ENCODE measurements at regions not wholly inside any gene's neighbourhood (a gene's known extent, or its start where the extent isn't known, plus 50 kb on each side); places are given as distances from the start of the nearest gene placed in this dataset.

DNA sequence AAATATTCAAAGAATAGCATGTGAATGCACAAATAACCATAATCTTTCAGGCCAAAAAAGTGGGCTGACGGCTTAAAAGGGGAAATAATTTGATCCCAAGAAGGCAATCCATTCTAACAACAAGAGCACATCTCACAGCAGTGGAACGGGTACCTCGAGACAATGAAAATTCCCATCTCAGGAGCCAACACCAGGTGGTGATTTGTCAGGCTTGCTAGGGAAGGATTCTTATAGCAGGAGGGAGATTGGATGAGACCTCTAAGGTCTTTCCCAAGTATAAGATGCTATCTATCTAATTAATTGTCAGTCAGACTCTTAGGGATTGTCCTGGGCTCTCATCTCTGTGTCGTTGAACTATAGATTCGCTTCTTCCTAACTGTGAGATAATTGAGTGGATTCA is 284.0 kb downstream of the ETS1 start:
- FAIRE-seq = no peak
- TF ChIP-seq, protein P1, sequence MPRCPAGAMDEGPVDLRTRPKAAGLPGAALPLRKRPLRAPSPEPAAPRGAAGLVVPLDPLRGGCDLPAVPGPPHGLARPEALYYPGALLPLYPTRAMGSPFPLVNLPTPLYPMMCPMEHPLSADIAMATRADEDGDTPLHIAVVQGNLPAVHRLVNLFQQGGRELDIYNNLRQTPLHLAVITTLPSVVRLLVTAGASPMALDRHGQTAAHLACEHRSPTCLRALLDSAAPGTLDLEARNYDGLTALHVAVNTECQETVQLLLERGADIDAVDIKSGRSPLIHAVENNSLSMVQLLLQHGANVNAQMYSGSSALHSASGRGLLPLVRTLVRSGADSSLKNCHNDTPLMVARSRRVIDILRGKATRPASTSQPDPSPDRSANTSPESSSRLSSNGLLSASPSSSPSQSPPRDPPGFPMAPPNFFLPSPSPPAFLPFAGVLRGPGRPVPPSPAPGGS (IDR thresholded peaks at IDR 0.05) = no peak
- TF ChIP-seq RNF2 (IDR thresholded peaks at IDR 0.05; ENCODE audit: borderline replicate concordance, low read depth) = no peak
- TF ChIP-seq POLR2A (IDR thresholded peaks at IDR 0.05; ENCODE audit: low read length) = no peak
- TF ChIP-seq SMC3 (IDR thresholded peaks at IDR 0.05) = no peak
- TF ChIP-seq NR3C1 (IDR thresholded peaks at IDR 0.05) = no peak
- TF ChIP-seq, protein P2, sequence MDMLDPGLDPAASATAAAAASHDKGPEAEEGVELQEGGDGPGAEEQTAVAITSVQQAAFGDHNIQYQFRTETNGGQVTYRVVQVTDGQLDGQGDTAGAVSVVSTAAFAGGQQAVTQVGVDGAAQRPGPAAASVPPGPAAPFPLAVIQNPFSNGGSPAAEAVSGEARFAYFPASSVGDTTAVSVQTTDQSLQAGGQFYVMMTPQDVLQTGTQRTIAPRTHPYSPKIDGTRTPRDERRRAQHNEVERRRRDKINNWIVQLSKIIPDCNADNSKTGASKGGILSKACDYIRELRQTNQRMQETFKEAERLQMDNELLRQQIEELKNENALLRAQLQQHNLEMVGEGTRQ (IDR thresholded peaks at IDR 0.05) = no peak
- no peak for TF ChIP-seq NFE2L2 (conservative IDR thresholded peaks at IDR 0.05; ENCODE audit: low read length)
- TF ChIP-seq KDM1A (IDR thresholded peaks at IDR 0.05; ENCODE audit: low read depth) = no peak
- TF ChIP-seq POLR2AphosphoS2 (conservative IDR thresholded peaks at IDR 0.05; ENCODE audit: low read length) = no peak
- TF ChIP-seq FOSL2 (IDR thresholded peaks at IDR 0.05) = no peak
- TF ChIP-seq FOSL2 (CRISPR knock-in tag; IDR thresholded peaks at IDR 0.05) = no peak
- TF ChIP-seq FOSB (CRISPR knock-in tag; IDR thresholded peaks at IDR 0.05) = no peak
- TF ChIP-seq MAFK (IDR thresholded peaks at IDR 0.05; ENCODE audit: partially characterized antibody) = no peak
- TF ChIP-seq RARB (CRISPR knock-in tag; IDR thresholded peaks at IDR 0.05) = no peak
- TF ChIP-seq ZSCAN20 (CRISPR knock-in tag; IDR thresholded peaks at IDR 0.05) = no peak
- TF ChIP-seq, protein P3, sequence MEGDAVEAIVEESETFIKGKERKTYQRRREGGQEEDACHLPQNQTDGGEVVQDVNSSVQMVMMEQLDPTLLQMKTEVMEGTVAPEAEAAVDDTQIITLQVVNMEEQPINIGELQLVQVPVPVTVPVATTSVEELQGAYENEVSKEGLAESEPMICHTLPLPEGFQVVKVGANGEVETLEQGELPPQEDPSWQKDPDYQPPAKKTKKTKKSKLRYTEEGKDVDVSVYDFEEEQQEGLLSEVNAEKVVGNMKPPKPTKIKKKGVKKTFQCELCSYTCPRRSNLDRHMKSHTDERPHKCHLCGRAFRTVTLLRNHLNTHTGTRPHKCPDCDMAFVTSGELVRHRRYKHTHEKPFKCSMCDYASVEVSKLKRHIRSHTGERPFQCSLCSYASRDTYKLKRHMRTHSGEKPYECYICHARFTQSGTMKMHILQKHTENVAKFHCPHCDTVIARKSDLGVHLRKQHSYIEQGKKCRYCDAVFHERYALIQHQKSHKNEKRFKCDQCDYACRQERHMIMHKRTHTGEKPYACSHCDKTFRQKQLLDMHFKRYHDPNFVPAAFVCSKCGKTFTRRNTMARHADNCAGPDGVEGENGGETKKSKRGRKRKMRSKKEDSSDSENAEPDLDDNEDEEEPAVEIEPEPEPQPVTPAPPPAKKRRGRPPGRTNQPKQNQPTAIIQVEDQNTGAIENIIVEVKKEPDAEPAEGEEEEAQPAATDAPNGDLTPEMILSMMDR (IDR thresholded peaks at IDR 0.05) = no peak
- no peak for TF ChIP-seq JUN (IDR thresholded peaks at IDR 0.05)
- Histone ChIP-seq H3K4me3 (no peak overlapping the region), H3K4me2 (no peak overlapping the region), H3K4me1 (no peaks in the 10 kb centered on the region), H3K9me3 (no peaks in the 10 kb centered on the region), H3K27ac (no peak overlapping the region)
- WGBS (ENCODE audit: missing lambda C conversion rate) = 87% methylated on average over 5 of the region's 5 CpGs
- no peak for ATAC-seq
- no peak for DNase-seq (ENCODE audit: low read depth in 1 of 2, low spot score in 1 of 2)
- POLR2A ChIA-PET = interaction anchor here (0.5 kb wide), 1 partner anchor 411 kb away, joined by 5 read pairs; no protein-coding TSS in a partner anchor
- CTCF ChIA-PET = interaction anchor here (1.1 kb wide), 1 partner anchor 13 kb away, joined by 4 read pairs; no protein-coding TSS in a partner anchor

DNA sequence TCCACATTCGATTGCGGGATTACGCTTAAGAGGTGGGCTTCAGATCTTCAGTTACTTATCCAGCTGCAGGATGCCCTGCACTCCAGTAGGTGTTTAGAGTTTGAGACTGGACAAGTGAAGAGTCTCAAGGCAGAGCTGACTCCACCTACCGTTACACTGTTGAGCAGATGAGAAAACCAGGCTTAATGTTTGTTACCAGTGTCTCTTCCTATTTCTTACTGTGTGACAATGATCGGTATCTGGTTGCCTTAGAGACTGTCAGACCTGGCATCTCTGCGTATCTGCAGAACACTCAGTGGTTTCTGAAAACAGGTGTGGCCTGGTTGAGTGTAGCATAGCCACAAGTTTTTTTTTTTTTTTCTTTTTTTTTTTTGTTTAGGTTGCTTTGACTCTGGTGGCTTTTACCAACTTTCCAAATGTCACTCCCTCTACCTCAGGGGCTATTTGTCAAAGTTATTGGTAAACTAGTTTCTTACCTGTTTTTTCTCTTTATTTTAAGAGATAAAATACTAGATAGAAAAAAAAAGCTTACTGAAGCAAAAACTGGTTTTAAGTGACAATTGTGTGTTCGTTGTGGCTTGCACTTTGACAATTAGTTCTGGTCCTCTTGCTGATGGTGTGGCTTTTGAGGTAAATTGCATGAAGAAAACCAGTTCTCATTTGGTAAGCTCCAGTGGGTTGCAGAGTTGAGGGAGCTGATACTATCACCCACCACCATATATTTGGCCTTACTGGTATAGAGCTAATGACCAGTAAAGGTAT is 284.8 kb downstream of the ETS1 start:
- no peak for ATAC-seq
- Histone ChIP-seq H3K4me2 (no peak overlapping the region), H3K9me3 (no peaks in the 10 kb centered on the region), H3K27ac (no peak overlapping the region), H3K4me3 (no peak overlapping the region), H3K4me1 (no peaks in the 10 kb centered on the region)
- 74% methylated on average over 7 of the region's 7 CpGs for WGBS (ENCODE audit: missing lambda C conversion rate)
- FAIRE-seq = no peak
- CTCF ChIA-PET = interaction anchor here (0.6 to 1.2 kb wide), 3 partner anchors 12 to 116 kb away, joined by 3 to 4 read pairs (median 3); no protein-coding TSS in a partner anchor
- POLR2A ChIA-PET = no interaction called here
- no peak for DNase-seq (ENCODE audit: low read depth in 1 of 2, low spot score in 1 of 2)
- TF ChIP-seq, protein P2 (IDR thresholded peaks at IDR 0.05) = no peak
- TF ChIP-seq, protein P4, sequence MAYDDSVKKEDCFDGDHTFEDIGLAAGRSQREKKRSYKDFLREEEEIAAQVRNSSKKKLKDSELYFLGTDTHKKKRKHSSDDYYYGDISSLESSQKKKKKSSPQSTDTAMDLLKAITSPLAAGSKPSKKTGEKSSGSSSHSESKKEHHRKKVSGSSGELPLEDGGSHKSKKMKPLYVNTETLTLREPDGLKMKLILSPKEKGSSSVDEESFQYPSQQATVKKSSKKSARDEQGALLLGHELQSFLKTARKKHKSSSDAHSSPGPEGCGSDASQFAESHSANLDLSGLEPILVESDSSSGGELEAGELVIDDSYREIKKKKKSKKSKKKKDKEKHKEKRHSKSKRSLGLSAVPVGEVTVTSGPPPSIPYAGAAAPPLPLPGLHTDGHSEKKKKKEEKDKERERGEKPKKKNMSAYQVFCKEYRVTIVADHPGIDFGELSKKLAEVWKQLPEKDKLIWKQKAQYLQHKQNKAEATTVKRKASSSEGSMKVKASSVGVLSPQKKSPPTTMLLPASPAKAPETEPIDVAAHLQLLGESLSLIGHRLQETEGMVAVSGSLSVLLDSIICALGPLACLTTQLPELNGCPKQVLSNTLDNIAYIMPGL (CRISPR knock-in tag; IDR thresholded peaks at IDR 0.05; ENCODE audit: borderline replicate concordance) = no peak
- TF ChIP-seq, protein P5, sequence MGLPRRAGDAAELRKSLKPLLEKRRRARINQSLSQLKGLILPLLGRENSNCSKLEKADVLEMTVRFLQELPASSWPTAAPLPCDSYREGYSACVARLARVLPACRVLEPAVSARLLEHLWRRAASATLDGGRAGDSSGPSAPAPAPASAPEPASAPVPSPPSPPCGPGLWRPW (IDR thresholded peaks at IDR 0.05) = no peak
- TF ChIP-seq NFE2L2 (conservative IDR thresholded peaks at IDR 0.05; ENCODE audit: low read length) (no peak), HOXB13 (CRISPR knock-in tag; IDR thresholded peaks at IDR 0.05; ENCODE audit: low read depth) (no peak), JUNB (IDR thresholded peaks at IDR 0.05) (no peak), ZFP36 (IDR thresholded peaks at IDR 0.05; ENCODE audit: borderline replicate concordance, partially characterized antibody) (no peak), RARB (CRISPR knock-in tag; IDR thresholded peaks at IDR 0.05) (no peak), FOXS1 (CRISPR knock-in tag; IDR thresholded peaks at IDR 0.05) (no peak), NPAS2 (CRISPR knock-in tag; IDR thresholded peaks at IDR 0.05; ENCODE audit: borderline replicate concordance) (no peak), ZNF302 (CRISPR knock-in tag; IDR thresholded peaks at IDR 0.05) (no peak), TP53 (CRISPR knock-in tag; IDR thresholded peaks at IDR 0.05) (no peak)
- TF ChIP-seq, protein P6, sequence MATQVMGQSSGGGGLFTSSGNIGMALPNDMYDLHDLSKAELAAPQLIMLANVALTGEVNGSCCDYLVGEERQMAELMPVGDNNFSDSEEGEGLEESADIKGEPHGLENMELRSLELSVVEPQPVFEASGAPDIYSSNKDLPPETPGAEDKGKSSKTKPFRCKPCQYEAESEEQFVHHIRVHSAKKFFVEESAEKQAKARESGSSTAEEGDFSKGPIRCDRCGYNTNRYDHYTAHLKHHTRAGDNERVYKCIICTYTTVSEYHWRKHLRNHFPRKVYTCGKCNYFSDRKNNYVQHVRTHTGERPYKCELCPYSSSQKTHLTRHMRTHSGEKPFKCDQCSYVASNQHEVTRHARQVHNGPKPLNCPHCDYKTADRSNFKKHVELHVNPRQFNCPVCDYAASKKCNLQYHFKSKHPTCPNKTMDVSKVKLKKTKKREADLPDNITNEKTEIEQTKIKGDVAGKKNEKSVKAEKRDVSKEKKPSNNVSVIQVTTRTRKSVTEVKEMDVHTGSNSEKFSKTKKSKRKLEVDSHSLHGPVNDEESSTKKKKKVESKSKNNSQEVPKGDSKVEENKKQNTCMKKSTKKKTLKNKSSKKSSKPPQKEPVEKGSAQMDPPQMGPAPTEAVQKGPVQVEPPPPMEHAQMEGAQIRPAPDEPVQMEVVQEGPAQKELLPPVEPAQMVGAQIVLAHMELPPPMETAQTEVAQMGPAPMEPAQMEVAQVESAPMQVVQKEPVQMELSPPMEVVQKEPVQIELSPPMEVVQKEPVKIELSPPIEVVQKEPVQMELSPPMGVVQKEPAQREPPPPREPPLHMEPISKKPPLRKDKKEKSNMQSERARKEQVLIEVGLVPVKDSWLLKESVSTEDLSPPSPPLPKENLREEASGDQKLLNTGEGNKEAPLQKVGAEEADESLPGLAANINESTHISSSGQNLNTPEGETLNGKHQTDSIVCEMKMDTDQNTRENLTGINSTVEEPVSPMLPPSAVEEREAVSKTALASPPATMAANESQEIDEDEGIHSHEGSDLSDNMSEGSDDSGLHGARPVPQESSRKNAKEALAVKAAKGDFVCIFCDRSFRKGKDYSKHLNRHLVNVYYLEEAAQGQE (IDR thresholded peaks at IDR 0.05) = no peak
